Activated CD4-positive, alpha-beta T cell treated with anti-CD3 and anti-CD28 coated beads, Interleukin-2, amount 50 U/mL, for 1 hour (primary cell): ENCODE measurements at regions not wholly inside any gene's neighbourhood (a gene's known extent, or its start where the extent isn't known, plus 50 kb on each side); places are given as distances from the start of the nearest gene placed in this dataset.
"Not testable (repeated sequence)": the region's sequence is repeated elsewhere in the genome, so short reads cannot be mapped to it uniquely, and the experiment has no call there.

Experiments
- DNase-seq: peaks from one replicate; pipeline ENCODE4 v3.0.0-alpha.2; 2020

GRCh38 chr13:50464349-50465251 lies 378.9 kb downstream of the DLEU7 start:
- DNase-seq = no peak

- DNase-seq = no peak
Measured at GRCh38 chr13:50466456-50466855, 377.0 kb downstream of the DLEU7 start.

- no peak for DNase-seq
Measured at GRCh38 chr13:50467156-50468110, 376.1 kb downstream of the DLEU7 start.

GRCh38 chr13:50468849-50469669 lies 374.4 kb downstream of the DLEU7 start:
- DNase-seq = no peak

- not testable (repeated sequence) for DNase-seq
Measured at GRCh38 chr13:50473050-50473449, 370.4 kb downstream of the DLEU7 start.

- DNase-seq = no peak
Measured at GRCh38 chr13:50474088-50474662, 369.3 kb downstream of the DLEU7 start.

GRCh38 chr13:50476577-50477285 lies 366.8 kb downstream of the DLEU7 start:
- no peak for DNase-seq

- no peak for DNase-seq
Measured at GRCh38 chr13:50481936-50482335, 361.6 kb downstream of the DLEU7 start.

GRCh38 chr13:50483416-50483815 lies 360.1 kb downstream of the DLEU7 start:
- DNase-seq = no peak

- DNase-seq = no peak
Measured at GRCh38 chr13:50484472-50485113, 358.9 kb downstream of the DLEU7 start.

GRCh38 chr13:50485979-50486935 lies 357.2 kb downstream of the DLEU7 start:
- no peak for DNase-seq

GRCh38 chr13:50493683-50494082 lies 349.8 kb downstream of the DLEU7 start:
- DNase-seq = no peak

GRCh38 chr13:50494138-50494537 lies 349.4 kb downstream of the DLEU7 start:
- DNase-seq = no peak

GRCh38 chr13:50503212-50503611 lies 340.3 kb downstream of the DLEU7 start:
- DNase-seq = not testable (repeated sequence)

- DNase-seq = no peak
Measured at GRCh38 chr13:50509167-50509566, 334.3 kb downstream of the DLEU7 start.

GRCh38 chr13:50509771-50510441 lies 333.6 kb downstream of the DLEU7 start:
- no peak for DNase-seq

- not testable (repeated sequence) for DNase-seq
Measured at GRCh38 chr13:50510885-50511545, 332.5 kb downstream of the DLEU7 start.

GRCh38 chr13:50511877-50512341 lies 331.6 kb downstream of the DLEU7 start:
- DNase-seq = no peak
